Upper lobe of left lung (tissue), 6 donors: ENCODE measurements at regions not wholly inside any gene's neighbourhood (a gene's known extent, or its start where the extent isn't known, plus 50 kb on each side); places are given as distances from the start of the nearest gene placed in this dataset.
"Not testable (repeated sequence)": the region's sequence is repeated elsewhere in the genome, so short reads cannot be mapped to it uniquely, and the experiment has no call there.

Experiments used
- ATAC-seq, 2 donors: fragments of 200-7000 bp; cut with Tn5 transposase; one replicate each; pipeline ENCODE4 v1.9.1; 2022; ENCODE audit warnings: mild to moderate bottlenecking in 2 of 2, moderate library complexity in 2 of 2; ENCODE audit not compliant: low FRiP score in 2 of 2
- DNase-seq, 2 donors: peaks; one replicate each; pipeline ENCODE4 v3.0.0-alpha.2; 2019 to 2020
- H3K27ac ChIP-seq, 4 donors: fragments of 200-600 bp; sonication (generic); one replicate each; pipeline ENCODE4 v1.5.1; 2016 to 2019
- H3K27me3 ChIP-seq, 4 donors: fragments of 200-600 bp; sonication (generic); one replicate each; pipeline ENCODE4 v1.5.1; 2017 to 2019
- H3K36me3 ChIP-seq, 4 donors: fragments of 200-600 bp; sonication (generic); one replicate each; pipeline ENCODE4 v1.5.1; 2016 to 2019
- H3K4me1 ChIP-seq, 4 donors: fragments of 200-600 bp; sonication (generic); one replicate each; pipeline ENCODE4 v1.5.1; 2018 to 2019
- H3K4me3 ChIP-seq, 4 donors: fragments of 200-600 bp; sonication (generic); one replicate each; pipeline ENCODE4 v1.5.1; 2017 to 2019; ENCODE audit warnings: mild to moderate bottlenecking in 2 of 4, moderate library complexity in 1 of 4
- H3K9me3 ChIP-seq, 4 donors: fragments of 200-600 bp; sonication (generic); one replicate each; pipeline ENCODE4 v1.5.1; 2018 to 2019
- EP300 ChIP-seq, 4 donors: sonication (generic); formaldehyde crosslinking; IDR thresholded peaks; one replicate each; pipeline ENCODE4 v1.5.1; 2017; ENCODE audit warnings: antibody characterized with exemption in 4 of 4, control low read depth in 2 of 4
- POLR2A ChIP-seq, 4 donors: fragments of 450-650 bp; IDR thresholded peaks; one replicate each; pipeline ENCODE4 v1.5.1; 2016 to 2017; ENCODE audit warnings: antibody characterized with exemption in 4 of 4, mild to moderate bottlenecking in 2 of 4
- POLR2AphosphoS5 ChIP-seq, 2 donors: sonication (generic); formaldehyde crosslinking; IDR thresholded peaks; one replicate each; pipeline ENCODE4 v1.5.1; 2017; ENCODE audit warnings: antibody characterized with exemption in 2 of 2
- WGBS, 2 donors: methylation state at CpG; one replicate each; pipeline ENCODE4 v1.1.5; 2017 to 2018; 5-methylcytosine and 5-hydroxymethylcytosine counted together
- TF ChIP-seq, protein P1 (sequence below), 6 experiments: fragments of 450-650 bp in 4 of 6; fragments of 200-600 bp in 2 of 6; sonication (generic) in 2 of 6; IDR thresholded peaks; one replicate each; pipeline ENCODE4 v1.5.1; 2016 to 2019; ENCODE audit warnings: antibody characterized with exemption in 6 of 6
- donor health status: DM: no; HTN: no; CAD: no; lungs with moderate emphysema.
- donor health status: DM: no; HTN: yes; CAD: no; lungs with severe emphysema.

DNA sequence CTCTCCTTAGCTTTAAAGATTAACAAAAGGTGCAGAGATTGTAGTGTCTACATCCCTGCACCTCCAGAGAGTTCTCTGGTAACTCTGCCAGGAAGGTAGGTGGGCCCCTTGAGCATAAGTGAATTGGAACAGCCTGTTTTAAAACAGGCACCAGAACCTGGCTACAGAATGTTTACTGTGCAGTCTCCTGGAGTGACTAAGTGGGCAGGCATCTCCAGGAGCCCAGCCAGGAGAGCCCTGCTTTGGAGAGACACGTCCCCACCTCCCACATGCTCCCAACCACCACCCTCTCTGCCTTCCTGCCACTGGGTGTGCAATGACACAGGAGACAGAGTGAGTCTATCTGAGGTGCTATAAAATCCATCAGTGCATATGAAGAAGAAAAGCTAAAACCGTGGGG, 110.3 kb upstream of the EYA4 start:
- ATAC-seq (peak; percentile 48 to 65), DNase-seq (peak in 1 of 2 donors; percentile 59)
- no peak for TF ChIP-seq EP300 (IDR thresholded peaks at IDR 0.05)
- no peak for TF ChIP-seq POLR2A (IDR thresholded peaks at IDR 0.05)
- no peak for TF ChIP-seq POLR2AphosphoS5 (IDR thresholded peaks at IDR 0.05)
- TF ChIP-seq, protein P1, sequence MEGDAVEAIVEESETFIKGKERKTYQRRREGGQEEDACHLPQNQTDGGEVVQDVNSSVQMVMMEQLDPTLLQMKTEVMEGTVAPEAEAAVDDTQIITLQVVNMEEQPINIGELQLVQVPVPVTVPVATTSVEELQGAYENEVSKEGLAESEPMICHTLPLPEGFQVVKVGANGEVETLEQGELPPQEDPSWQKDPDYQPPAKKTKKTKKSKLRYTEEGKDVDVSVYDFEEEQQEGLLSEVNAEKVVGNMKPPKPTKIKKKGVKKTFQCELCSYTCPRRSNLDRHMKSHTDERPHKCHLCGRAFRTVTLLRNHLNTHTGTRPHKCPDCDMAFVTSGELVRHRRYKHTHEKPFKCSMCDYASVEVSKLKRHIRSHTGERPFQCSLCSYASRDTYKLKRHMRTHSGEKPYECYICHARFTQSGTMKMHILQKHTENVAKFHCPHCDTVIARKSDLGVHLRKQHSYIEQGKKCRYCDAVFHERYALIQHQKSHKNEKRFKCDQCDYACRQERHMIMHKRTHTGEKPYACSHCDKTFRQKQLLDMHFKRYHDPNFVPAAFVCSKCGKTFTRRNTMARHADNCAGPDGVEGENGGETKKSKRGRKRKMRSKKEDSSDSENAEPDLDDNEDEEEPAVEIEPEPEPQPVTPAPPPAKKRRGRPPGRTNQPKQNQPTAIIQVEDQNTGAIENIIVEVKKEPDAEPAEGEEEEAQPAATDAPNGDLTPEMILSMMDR (IDR thresholded peaks at IDR 0.05): no peak
- H3K4me3 ChIP-seq: no peak overlapping the region
- no peaks in the 10 kb centered on the region for H3K4me1 ChIP-seq
- no peaks in the 10 kb centered on the region for H3K9me3 ChIP-seq
- H3K27ac ChIP-seq: no peak overlapping the region
- no peaks in the 10 kb centered on the region for H3K27me3 ChIP-seq
- 42% methylated on average over 2 of the region's 2 CpGs for WGBS, 2 donors
- H3K36me3 ChIP-seq: no peaks in the 10 kb centered on the region

DNA sequence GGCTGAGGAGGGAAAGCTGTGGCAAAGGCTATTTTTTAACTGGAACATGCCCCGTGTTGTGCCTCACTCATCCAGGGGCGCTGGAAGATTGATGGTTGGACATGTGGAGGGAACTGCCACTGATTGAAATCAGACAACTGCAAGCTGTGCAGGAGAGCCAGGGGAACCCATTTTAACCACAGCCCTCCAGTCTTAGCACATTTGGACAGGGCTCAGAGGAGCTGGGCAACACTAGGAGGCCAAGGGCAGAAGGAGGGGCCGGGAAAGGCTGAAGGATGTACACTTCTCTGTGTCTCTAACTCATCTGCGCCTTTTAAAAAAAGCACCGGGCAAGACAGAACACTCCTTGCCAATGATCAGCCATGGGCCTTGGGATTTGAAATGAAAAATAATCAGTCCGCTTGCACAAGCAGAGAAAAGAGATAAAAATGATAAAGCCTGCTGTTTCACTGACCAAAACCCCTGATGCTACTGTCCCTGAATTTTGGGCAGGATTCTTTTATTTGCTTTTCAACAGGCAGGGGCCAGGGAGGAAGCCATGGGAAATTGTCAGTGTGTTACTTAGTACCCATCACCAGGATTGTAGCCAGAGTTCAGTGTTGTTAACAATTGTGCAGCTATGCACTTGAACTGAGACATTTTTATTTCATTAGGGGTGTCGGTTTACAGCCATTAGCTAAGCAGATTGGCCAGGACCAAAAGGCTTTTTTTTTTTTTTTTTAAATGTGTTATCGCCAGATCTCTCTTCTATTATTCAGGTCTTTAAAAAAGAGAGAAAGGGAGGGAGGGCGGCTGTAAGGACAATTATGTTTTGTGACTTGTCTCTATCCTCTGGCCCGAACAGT, 109.3 kb upstream of the EYA4 start:
- no peak overlapping the region for H3K27ac ChIP-seq
- 59 to 67% methylated on average over 10 of the region's 10 CpGs for WGBS, 2 donors
- no peaks in the 10 kb centered on the region for H3K27me3 ChIP-seq
- no peaks in the 10 kb centered on the region for H3K9me3 ChIP-seq
- TF ChIP-seq, protein P1 (IDR thresholded peaks at IDR 0.05): no peak
- TF ChIP-seq POLR2AphosphoS5 (IDR thresholded peaks at IDR 0.05): no peak
- no peak for TF ChIP-seq POLR2A (IDR thresholded peaks at IDR 0.05)
- no peak for TF ChIP-seq EP300 (IDR thresholded peaks at IDR 0.05)
- no peaks in the 10 kb centered on the region for H3K4me1 ChIP-seq
- no peaks in the 10 kb centered on the region for H3K36me3 ChIP-seq
- H3K4me3 ChIP-seq: no peak overlapping the region
- no peak for DNase-seq
- ATAC-seq: peak in 1 of 2 donors; percentile 32

DNA sequence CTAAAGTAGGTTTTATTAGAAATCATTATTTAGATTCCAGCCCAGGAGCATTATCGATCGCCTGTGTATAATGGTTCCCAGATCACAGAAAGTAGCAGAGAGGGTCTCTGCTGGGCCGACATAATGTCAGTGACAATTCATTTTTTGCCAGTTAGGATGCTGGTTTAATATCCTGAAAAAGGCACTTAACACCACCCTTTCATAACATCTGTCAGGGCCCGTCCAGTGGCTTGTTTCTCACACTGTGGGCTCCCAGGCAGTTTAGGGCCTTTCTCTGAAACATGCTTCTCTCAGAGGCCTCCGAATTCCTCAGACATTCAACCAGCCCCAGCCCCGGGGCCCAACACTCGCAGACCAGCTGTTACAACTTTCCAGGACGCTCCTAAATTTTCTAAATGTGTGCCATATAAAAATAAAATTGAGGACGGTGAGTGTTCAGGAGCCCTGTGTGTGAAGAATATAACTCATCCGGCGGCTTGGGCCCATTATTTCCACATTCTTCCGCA, 108.6 kb upstream of the EYA4 start:
- H3K27me3 ChIP-seq: no peaks in the 10 kb centered on the region
- ATAC-seq: no peak
- no peaks in the 10 kb centered on the region for H3K36me3 ChIP-seq
- H3K27ac ChIP-seq: no peak overlapping the region
- DNase-seq: no peak
- TF ChIP-seq POLR2A (IDR thresholded peaks at IDR 0.05) (no peak), EP300 (IDR thresholded peaks at IDR 0.05) (no peak), POLR2AphosphoS5 (IDR thresholded peaks at IDR 0.05) (no peak)
- TF ChIP-seq, protein P1 (IDR thresholded peaks at IDR 0.05): no peak
- no peaks in the 10 kb centered on the region for H3K4me1 ChIP-seq
- 73 to 81% methylated on average over 12 of the region's 12 CpGs for WGBS, 2 donors
- H3K4me3 ChIP-seq: no peak overlapping the region
- no peaks in the 10 kb centered on the region for H3K9me3 ChIP-seq

DNA sequence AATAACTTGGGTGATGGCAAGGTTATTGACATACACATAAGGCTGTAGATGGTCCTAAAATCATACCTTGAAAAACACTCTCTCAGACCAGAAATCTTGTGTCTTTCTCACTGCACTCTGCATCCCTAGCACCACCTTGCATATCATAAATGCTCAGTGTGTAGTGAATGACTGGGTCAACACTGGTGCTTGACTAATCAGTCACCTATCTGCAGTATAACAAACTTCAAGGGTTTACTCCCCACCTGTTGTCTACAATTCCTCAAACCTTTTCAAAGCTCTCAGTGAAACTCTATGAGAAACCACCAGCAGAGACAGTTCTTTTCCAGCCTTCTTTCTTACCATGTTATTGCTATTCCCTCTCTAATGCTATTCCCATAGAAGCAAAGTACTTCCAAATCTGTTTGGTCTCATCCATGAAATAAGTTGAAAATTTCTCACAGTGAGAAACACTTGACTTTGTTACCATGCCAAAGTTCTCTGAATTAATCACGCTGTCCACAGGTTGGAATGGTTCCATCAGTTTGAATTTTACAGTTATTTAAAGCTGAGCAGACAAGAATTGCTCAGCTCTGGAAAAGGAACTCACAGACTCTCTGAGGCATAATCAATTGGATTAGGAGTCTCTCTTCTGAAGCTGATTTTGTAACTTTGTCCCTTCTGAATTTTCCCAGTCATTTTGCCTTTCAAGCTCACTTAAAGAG, 104.8 kb upstream of the EYA4 start:
- no peak for DNase-seq

DNA sequence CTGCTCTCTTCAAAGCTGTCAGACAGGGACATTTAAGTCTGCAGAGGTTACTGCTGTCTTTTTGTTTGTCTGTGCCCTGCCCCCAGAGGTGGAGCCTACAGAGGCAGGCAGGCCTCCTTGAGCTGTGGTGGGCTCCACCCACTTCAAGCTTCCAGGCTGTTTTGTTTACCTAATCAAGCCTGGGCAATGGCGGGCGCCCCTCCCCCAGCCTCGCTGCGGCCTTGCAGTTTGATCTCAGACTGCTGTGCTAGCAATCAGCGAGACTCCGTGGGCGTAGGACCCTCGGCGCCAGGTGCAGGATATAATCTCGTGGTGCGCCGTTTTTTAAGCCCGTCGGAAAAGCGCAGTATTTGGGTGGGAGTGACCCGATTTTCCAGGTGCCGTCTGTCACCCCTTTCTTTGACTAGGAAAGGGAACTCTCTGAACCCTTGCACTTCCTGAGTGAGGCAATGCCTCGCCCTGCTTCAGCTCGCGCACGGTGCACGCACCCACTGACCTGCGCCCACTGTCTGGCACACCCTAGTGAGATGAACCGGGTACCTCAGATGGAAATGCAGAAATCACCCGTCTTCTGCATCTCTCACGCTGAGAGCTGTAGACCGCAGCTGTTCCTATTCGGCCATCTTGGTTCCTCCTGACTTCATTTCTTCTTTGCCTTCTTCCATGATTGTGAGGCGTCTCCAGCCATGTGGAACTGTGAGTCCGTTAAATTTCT, 93.5 kb upstream of the EYA4 start:
- not testable (repeated sequence) for H3K4me1 ChIP-seq, ATAC-seq, H3K4me3 ChIP-seq, H3K27me3 ChIP-seq, H3K9me3 ChIP-seq, H3K27ac ChIP-seq, H3K36me3 ChIP-seq
- DNase-seq: peak in 1 of 2 donors; percentile 46
- 90 to 93% methylated on average over 20 to 30 of the region's 30 CpGs for WGBS, 2 donors

More for the DNA sequence above, 104.8 kb upstream of the EYA4 start:
- Histone ChIP-seq H3K4me1 (no peaks in the 10 kb centered on the region), H3K4me3 (no peak overlapping the region), H3K36me3 (no peaks in the 10 kb centered on the region), H3K27ac (no peak overlapping the region), H3K9me3 (no peaks in the 10 kb centered on the region), H3K27me3 (no peaks in the 10 kb centered on the region)
- 29 to 52% methylated on average over 1 of the region's 1 CpG for WGBS, 2 donors
- no peak for ATAC-seq
- TF ChIP-seq, protein P1 (IDR thresholded peaks at IDR 0.05): no peak
- TF ChIP-seq EP300 (IDR thresholded peaks at IDR 0.05): no peak
- no peak for TF ChIP-seq POLR2A (IDR thresholded peaks at IDR 0.05)
- TF ChIP-seq POLR2AphosphoS5 (IDR thresholded peaks at IDR 0.05): no peak
